GM19238 (cell line): ENCODE measurements at regions not wholly inside any gene's neighbourhood (a gene's known extent, or its start where the extent isn't known, plus 50 kb on each side); places are given as distances from the start of the nearest gene placed in this dataset.
A peak's percentile ranks its signal among the peaks of the same experiment; 100 is the strongest.

ENCODE experiments used
- DNase-seq: peaks from one replicate; pipeline ENCODE4 v3.0.0; 2011; ENCODE audit warnings: low spot score; ENCODE audit not compliant: insufficient read length

GRCh38 chr15:38046257-38047051 is 112.0 kb downstream of the TMCO5A start:
- DNase-seq = no peak

- DNase-seq = no peak
Measured at GRCh38 chr15:38048001-38048455, 113.6 kb downstream of the TMCO5A start.

DNA sequence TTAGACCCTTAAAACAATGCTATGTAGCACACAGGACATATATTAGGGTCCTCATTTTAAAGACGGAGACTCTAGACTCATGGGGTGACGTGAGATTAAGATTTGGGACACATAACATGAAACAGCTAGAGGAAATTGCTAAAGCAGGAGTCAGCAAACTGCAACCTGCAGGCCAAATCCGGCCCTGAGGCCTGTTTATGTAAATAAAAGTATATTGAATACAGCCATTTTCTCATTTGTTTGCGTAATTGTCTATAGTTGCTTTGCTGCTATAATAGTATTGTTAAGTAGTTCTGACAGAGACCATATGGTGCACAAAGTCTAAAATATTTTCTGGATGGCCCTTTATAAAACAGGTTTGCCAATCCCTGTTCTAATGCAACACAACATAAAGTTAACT is 115.5 kb downstream of the TMCO5A start:
- DNase-seq = no peak

- no peak for DNase-seq
Measured at GRCh38 chr15:38050529-38051448, 116.3 kb downstream of the TMCO5A start.

GRCh38 chr15:38053205-38053604 is 118.8 kb downstream of the TMCO5A start:
- no peak for DNase-seq

- DNase-seq = no peak
Measured at GRCh38 chr15:38053776-38054175, 119.3 kb downstream of the TMCO5A start.

- no peak for DNase-seq
Measured at GRCh38 chr15:38054488-38054887, 120.0 kb downstream of the TMCO5A start.

DNA sequence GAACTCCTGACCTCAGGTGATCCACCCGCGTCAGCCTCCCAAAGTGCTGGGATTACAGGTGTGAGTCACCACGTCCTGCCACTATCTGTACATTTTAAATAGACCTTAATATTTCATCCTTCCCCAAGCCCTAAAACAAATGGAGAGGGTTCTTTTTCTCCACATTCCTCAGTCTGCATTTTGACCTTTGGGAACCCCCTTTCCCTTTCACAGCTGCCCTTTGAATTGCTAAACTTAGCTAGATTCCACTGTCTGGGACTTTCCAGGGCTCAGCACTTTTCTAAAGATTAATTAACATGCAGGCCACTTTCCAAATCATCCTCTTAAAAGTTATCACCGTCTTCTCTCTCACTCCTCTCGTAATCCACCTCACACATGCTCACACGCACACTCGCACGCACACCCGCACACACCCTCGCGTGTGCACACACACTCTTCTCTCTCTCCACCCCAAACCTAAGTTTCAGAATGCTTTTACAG is 124.2 kb downstream of the TMCO5A start:
- no peak for DNase-seq

DNA sequence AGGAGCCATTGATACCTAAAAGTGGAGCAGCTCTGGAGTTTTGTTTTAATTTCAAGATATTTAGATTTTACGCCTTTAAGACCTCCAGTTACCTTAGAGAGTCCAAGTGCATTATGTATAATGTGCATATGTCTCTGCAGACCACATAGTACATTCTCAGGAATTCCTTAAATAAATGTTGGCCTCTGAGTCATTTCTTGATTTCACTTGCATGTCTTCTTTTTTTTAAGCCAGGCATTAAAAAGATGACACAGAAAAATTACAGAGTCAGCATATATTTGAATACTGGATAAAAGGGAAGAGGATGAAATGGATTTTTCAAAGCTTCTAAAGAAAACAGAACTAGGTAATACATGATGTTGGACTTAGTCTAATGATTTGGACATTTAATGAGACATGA is 125.2 kb downstream of the TMCO5A start:
- DNase-seq = no peak

GRCh38 chr15:38061856-38062649 is 127.6 kb downstream of the TMCO5A start:
- DNase-seq = no peak

GRCh38 chr15:38062696-38063095 is 128.3 kb downstream of the TMCO5A start:
- DNase-seq = no peak

DNA sequence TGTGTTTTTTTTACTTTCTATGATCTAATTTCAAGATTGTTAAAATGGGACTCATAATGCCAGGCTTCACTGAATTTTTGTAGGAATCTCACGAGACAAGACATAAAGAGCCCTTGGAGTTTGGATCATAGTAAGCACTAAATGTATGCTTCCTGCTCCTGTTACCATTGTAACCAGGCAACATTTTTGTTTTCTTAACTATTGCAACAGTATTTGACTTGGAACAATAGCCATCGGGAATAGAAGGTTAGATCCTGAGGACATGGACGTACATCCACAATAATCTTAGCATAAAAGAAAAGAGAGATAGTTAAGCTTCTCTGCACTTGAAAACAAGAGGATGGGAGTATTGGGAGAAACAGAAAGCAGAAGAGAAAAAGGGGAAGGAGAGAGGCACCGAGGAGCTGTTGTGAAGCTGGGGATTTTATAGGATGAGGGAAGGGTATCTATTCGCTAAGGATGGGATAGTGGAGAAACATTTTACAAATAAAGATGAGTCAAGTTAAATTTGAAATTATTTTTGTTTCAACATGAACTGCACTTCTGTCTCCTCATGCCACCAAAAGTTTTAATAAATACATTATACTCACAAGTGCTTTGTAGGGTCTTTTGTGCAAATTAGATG is 131.4 kb downstream of the TMCO5A start:
- no peak for DNase-seq

- DNase-seq = no peak
Measured at GRCh38 chr15:38066612-38067011, 132.2 kb downstream of the TMCO5A start.

DNA sequence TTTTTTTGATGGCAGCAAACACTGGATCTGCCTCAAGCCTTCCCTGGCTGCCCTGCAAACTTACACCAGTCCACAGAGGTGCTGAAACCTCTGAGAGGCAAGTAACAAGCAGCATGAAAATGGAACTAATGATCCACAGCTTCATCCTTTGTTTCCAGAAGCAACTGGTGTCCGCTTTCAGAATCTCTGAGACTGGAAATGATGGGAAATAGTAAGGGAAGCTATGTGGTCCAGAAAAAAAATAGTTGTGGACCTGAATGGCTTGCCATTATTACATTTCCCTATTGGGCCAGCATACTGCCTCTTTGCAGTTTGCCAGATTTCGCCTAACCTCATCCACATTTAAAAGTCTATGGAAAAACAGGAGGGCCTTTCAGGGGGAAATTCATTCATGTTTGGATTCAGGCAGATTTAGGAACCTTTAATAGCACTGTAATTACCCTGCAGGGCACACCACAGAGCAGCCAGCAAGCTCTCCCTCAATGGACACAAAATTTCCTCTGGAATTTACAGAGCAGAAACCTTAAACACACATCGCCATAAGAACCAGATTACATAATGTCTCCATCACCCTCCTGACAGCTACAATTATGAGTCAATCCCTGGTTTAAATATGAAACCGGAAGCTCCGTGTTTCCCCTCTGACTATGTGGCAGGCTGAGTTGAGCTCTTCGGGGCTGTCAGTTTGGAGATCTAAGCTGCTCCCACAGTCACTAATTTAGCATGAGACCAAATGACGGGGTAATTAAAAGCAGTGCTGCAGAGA is 134.4 kb downstream of the TMCO5A start:
- peak; percentile 42 for DNase-seq

DNA sequence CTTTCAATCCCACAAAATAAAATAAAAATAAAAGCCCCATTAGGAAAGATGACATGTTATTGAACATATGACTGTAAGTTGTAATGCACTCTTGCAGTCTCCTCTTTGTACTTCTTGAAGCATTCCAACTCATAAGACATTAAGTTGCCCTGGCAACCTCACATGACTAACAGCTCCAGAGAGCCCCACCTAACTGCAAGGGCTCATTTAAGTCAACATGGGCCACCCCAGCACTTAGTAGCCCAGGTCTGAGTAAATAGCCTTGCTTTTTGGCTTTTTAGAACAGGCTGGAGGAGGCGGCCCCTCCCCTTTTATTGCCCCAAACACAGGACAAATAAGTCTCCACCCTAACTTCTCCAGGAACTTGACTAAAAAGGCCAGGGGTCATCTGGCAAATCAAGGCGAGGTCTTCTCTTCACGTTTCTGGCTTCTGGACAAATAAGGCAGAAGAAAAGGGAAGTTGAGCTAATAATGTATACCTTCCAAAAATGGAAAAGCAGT is 135.1 kb downstream of the TMCO5A start:
- no peak for DNase-seq

DNA sequence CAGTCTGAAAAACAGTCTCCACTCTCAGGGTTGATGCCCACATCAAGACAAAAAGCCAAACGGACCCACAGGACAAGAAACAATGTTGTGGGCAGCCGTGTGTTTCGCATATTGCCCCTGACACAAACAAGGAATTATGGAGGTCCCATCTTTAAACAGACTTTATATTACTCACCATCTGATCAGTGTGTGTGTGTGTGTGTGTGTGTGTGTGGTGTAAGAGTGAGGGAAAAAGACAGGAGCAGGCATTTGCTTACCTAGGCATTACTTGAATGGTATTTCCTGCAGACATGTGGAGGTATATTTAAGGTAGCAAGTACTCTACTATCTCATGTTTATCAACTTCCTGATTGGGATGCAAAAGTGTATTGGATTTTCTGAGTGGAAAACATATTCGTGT is 136.3 kb downstream of the TMCO5A start:
- DNase-seq = no peak

GRCh38 chr15:38071211-38071972 is 137.0 kb downstream of the TMCO5A start:
- DNase-seq = no peak

GRCh38 chr15:38072007-38072347 is 137.5 kb downstream of the TMCO5A start:
- no peak for DNase-seq
